Ishikawa (cell line): ENCODE measurements at regions not wholly inside any gene's neighbourhood (a gene's known extent, or its start where the extent isn't known, plus 50 kb on each side); places are given as distances from the start of the nearest gene placed in this dataset.

Experiments
- CEBPB ChIP-seq: IDR thresholded peaks from 2 replicates; pipeline ENCODE4 v1.6.1; 2012
- CREB1 ChIP-seq: IDR thresholded peaks from 2 replicates; pipeline ENCODE4 v1.6.1; 2012; ENCODE audit warnings: low read depth
- EGR1 ChIP-seq: IDR thresholded peaks from 2 replicates; pipeline ENCODE4 v1.6.1; 2012
- EP300 ChIP-seq: IDR thresholded peaks from 2 replicates; pipeline ENCODE4 v1.6.1; 2012; ENCODE audit warnings: borderline replicate concordance
- FOXM1 ChIP-seq: IDR thresholded peaks from 2 replicates; pipeline ENCODE4 v1.6.1; 2012; ENCODE audit warnings: low read depth, borderline replicate concordance
- NFIC ChIP-seq: IDR thresholded peaks from 2 replicates; pipeline ENCODE4 v1.6.1; 2012
- RAD21 ChIP-seq: IDR thresholded peaks from 2 replicates; pipeline ENCODE4 v1.6.1; 2012; ENCODE audit warnings: low read depth
- TAF1 ChIP-seq: IDR thresholded peaks from 2 replicates; pipeline ENCODE4 v1.6.1; 2012; ENCODE audit warnings: low read depth, mild to moderate bottlenecking
- TCF12 ChIP-seq: IDR thresholded peaks from 2 replicates; pipeline ENCODE4 v1.6.1; 2012; ENCODE audit warnings: low read depth
- TEAD4 ChIP-seq: IDR thresholded peaks from 2 replicates; pipeline ENCODE4 v1.6.1; 2012
- USF1 ChIP-seq: IDR thresholded peaks from 2 replicates; pipeline ENCODE4 v1.6.1; 2012
- YY1 ChIP-seq: IDR thresholded peaks from 2 replicates; pipeline ENCODE4 v1.6.1; 2012; ENCODE audit warnings: low read depth
- ZBTB7A ChIP-seq: IDR thresholded peaks from 2 replicates; pipeline ENCODE4 v1.6.1; 2012; ENCODE audit warnings: low read depth
- TF ChIP-seq, protein P1 (sequence below): IDR thresholded peaks from 2 replicates; pipeline ENCODE4 v1.6.1; 2012; ENCODE audit warnings: low read depth, mild to moderate bottlenecking
- TF ChIP-seq, protein P2 (sequence below): IDR thresholded peaks from 2 replicates; pipeline ENCODE4 v1.6.1; 2012

DNA sequence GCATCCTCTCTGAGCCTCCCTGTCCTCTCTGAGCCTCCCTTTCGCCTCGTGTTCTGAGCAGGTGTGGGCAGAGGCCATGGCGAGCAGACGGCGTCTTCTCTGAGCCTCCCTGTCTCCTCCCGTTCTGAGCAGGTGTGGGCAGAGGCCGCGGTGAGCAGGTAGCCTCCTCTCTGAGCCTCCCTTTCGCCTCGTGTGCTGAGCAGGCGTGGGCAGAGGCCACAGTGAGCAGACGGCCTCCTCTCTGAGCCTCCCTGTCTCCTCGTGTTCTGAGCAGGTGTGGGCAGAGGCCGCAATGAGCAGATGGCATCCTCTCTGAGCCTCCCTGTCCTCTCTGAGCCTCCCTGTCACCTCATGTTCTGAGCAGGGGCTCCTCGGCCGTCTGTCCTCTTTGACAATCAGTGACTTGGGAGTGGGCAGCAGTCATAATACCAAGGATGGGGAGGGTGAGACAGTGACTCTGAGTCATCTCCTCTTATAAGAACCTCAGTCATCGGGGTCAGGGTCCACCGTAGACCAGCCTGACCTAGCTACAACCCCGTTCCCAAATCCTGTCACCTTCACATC lies 395.1 kb upstream of the SALL3 start:
- TF ChIP-seq NFIC: no peak
- no peak for TF ChIP-seq RAD21
- TF ChIP-seq TCF12: no peak
- no peak for TF ChIP-seq ZBTB7A
- TF ChIP-seq CEBPB: no peak
- no peak for TF ChIP-seq TEAD4
- TF ChIP-seq YY1: no peak
- no peak for TF ChIP-seq EGR1
- TF ChIP-seq USF1: no peak
- TF ChIP-seq, protein P1, sequence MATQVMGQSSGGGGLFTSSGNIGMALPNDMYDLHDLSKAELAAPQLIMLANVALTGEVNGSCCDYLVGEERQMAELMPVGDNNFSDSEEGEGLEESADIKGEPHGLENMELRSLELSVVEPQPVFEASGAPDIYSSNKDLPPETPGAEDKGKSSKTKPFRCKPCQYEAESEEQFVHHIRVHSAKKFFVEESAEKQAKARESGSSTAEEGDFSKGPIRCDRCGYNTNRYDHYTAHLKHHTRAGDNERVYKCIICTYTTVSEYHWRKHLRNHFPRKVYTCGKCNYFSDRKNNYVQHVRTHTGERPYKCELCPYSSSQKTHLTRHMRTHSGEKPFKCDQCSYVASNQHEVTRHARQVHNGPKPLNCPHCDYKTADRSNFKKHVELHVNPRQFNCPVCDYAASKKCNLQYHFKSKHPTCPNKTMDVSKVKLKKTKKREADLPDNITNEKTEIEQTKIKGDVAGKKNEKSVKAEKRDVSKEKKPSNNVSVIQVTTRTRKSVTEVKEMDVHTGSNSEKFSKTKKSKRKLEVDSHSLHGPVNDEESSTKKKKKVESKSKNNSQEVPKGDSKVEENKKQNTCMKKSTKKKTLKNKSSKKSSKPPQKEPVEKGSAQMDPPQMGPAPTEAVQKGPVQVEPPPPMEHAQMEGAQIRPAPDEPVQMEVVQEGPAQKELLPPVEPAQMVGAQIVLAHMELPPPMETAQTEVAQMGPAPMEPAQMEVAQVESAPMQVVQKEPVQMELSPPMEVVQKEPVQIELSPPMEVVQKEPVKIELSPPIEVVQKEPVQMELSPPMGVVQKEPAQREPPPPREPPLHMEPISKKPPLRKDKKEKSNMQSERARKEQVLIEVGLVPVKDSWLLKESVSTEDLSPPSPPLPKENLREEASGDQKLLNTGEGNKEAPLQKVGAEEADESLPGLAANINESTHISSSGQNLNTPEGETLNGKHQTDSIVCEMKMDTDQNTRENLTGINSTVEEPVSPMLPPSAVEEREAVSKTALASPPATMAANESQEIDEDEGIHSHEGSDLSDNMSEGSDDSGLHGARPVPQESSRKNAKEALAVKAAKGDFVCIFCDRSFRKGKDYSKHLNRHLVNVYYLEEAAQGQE: no peak

DNA sequence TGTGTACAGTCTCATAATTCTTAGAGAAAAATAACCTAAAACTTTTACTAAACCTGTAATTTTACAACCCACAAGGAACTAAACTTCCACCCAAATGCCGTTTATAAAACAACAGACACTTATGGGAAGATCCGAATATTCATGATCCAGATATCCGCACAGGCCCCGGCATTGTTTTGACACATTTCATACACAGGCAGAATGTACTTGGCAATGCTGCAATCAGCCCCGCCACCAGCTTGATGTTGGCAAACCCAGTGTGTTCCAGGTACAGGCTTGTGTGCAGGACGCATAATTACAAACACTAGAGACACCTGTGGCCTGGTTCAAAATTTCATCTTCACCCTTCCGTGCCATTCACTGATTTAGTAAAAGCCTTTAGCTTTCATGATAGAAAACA lies 393.0 kb upstream of the SALL3 start:
- TF ChIP-seq YY1 (no peak), FOXM1 (no peak), TAF1 (no peak), TCF12 (no peak)
- TF ChIP-seq, protein P2, sequence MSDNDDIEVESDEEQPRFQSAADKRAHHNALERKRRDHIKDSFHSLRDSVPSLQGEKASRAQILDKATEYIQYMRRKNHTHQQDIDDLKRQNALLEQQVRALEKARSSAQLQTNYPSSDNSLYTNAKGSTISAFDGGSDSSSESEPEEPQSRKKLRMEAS: no peak

GRCh38 chr18:78587096-78587495 lies 392.5 kb upstream of the SALL3 start:
- TF ChIP-seq TAF1 (no peak), CREB1 (no peak), RAD21 (no peak), USF1 (no peak), NFIC (no peak), TCF12 (no peak)
- TF ChIP-seq, protein P2: no peak

GRCh38 chr18:78587626-78588600 lies 391.7 kb upstream of the SALL3 start:
- TF ChIP-seq YY1: no peak
- no peak for TF ChIP-seq FOXM1
- TF ChIP-seq, protein P1: no peak
- TF ChIP-seq, protein P2: no peak

DNA sequence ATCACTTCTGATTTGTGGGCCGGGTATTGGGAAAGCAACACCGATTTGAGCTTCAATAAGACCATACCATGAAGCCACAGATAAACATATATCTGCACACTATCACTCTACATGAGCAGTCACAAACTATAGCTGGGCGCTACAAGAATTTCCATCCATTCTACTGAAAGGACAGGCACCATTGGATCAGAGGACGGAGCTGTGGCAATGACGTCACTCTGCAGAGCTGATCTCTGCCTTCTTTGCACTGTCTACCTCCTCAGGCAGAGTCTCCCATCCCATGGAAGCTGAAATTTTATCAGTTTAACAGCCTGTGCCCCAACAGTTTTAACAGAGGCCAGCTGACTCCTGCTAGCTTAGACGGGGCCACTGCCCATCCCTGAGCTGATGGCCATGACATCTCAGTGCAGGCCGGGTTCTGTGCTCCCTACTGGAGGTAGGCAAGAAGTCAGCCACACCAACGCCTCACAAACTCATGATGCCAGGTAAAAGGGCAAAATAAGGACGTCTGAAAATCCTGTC lies 389.6 kb upstream of the SALL3 start:
- TF ChIP-seq YY1: no peak
- no peak for TF ChIP-seq CEBPB
- no peak for TF ChIP-seq RAD21
- no peak for TF ChIP-seq ZBTB7A
- TF ChIP-seq, protein P1: no peak
- TF ChIP-seq FOXM1: no peak
- no peak for TF ChIP-seq USF1
- TF ChIP-seq, protein P2: no peak
- TF ChIP-seq CREB1: no peak
- no peak for TF ChIP-seq TCF12
- no peak for TF ChIP-seq TAF1
- no peak for TF ChIP-seq EP300
- TF ChIP-seq NFIC: no peak
- no peak for TF ChIP-seq TEAD4
- TF ChIP-seq EGR1: no peak
